ENCODE measurements at regions not wholly inside any gene's neighbourhood (a gene's known extent, or its start where the extent isn't known, plus 50 kb on each side); places are given as distances from the start of the nearest gene placed in this dataset.

DNA sequence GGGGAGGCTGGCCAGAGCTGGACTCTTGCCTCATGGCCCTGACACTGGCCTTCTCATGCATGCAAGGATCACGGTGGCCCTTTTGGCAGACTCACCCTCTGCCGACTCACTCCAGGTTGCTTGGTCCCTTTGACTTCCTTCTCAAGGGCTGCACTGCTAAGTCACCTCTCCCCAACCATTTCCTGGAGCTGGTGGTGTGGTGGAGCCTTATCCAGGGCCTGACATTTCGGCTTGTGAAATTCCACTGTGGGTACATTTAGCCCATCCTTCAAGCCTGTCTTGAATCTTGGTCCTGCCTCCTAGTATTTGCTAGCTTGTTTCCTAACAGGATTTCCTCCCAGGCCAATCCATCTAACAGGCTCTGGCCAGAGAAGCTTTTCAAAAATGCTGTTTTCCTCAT lies 52.6 kb upstream of the JUN start:
- Histone ChIP-seq H3K4me1 (peaks cover 0 to 19% (median 6%) of the 10 kb centered on the region in 6 donors), H3K27ac (no peak overlapping the region), H3K36me3 (no peaks in the 10 kb centered on the region), H3K4me3 (no peak overlapping the region), H3K27me3 (replicated peaks in 1 of 7) (no peaks in the 10 kb centered on the region), H3K9me3 (no peaks in the 10 kb centered on the region)
- WGBS, 5 donors = 17 to 40% (median 35%) methylated on average over 2 to 3 of the region's 3 CpGs
- intact Hi-C loops (cut with DNase I; ENCODE audit: low total_unique reads) = no loop called here
- TF ChIP-seq POLR2A (IDR thresholded peaks at IDR 0.05) (no peak), POLR2AphosphoS5 (IDR thresholded peaks at IDR 0.05) (no peak)
- TF ChIP-seq, protein P1, sequence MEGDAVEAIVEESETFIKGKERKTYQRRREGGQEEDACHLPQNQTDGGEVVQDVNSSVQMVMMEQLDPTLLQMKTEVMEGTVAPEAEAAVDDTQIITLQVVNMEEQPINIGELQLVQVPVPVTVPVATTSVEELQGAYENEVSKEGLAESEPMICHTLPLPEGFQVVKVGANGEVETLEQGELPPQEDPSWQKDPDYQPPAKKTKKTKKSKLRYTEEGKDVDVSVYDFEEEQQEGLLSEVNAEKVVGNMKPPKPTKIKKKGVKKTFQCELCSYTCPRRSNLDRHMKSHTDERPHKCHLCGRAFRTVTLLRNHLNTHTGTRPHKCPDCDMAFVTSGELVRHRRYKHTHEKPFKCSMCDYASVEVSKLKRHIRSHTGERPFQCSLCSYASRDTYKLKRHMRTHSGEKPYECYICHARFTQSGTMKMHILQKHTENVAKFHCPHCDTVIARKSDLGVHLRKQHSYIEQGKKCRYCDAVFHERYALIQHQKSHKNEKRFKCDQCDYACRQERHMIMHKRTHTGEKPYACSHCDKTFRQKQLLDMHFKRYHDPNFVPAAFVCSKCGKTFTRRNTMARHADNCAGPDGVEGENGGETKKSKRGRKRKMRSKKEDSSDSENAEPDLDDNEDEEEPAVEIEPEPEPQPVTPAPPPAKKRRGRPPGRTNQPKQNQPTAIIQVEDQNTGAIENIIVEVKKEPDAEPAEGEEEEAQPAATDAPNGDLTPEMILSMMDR (IDR thresholded peaks at IDR 0.05 in 8 of 11, conservative IDR thresholded peaks at IDR 0.05 in 3 of 11) = no peak
- no peak for DNase-seq

DNA sequence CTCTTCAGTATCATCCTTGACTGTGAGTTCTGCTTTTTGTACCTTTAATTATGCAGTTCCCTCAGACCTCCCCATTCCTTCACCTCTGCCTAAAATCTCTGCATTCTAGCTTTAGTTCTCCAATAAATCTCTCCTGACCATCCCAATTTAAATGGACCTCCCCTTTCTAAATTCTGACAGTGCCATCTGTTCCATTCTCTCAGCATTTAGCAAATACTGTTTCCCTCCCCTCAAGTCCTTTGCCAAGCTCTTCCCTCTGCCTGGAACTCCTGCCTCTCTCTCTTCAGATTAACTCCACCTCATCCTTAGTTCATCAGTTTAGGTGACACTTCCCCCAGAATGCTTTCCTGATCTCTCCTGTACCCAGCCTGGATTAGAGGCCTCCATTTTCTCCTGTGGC lies 54.0 kb upstream of the JUN start:
- intact Hi-C loops (cut with DNase I; ENCODE audit: low total_unique reads) = no loop called here
- TF ChIP-seq POLR2A (IDR thresholded peaks at IDR 0.05) = no peak
- TF ChIP-seq, protein P1 (IDR thresholded peaks at IDR 0.05 in 8 of 11, conservative IDR thresholded peaks at IDR 0.05 in 3 of 11) = no peak
- no peak for TF ChIP-seq POLR2AphosphoS5 (IDR thresholded peaks at IDR 0.05)
- Histone ChIP-seq H3K9me3 (no peaks in the 10 kb centered on the region), H3K27ac (no peak overlapping the region), H3K4me1 (peaks cover 0 to 17% (median 6%) of the 10 kb centered on the region in 6 donors), H3K36me3 (no peaks in the 10 kb centered on the region), H3K27me3 (replicated peaks in 1 of 7) (no peaks in the 10 kb centered on the region), H3K4me3 (no peak overlapping the region)
- DNase-seq = no peak

DNA sequence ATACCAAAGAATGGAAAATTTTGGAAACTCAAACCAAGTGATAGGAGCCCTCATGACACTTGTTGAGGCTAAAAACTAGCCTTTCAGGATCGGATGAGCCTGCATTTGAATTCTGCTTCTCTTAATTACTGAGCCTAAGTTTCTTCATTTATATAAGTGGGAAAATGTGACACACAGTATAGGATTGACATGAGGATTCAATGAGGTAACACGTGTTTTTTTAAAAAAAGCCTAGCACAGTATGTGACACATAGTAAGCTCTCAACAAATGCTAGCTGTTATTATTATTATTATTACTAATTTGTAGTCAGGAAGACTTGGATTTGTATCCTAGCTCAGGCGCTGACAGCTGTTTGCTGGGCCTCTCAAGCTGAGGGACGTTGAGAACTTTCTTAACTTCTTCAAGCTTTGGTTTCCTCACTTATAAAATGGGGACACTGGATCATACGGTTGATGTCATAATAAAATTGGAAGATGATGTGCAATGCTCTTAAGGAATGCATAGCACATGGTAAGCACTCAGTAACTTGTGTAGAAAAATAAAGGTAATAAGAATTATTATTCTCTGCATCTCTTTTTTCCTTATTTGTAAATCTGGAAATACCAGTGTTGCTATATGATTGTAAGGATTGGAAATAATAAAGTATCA lies 55.4 kb upstream of the JUN start:
- Histone ChIP-seq H3K27ac (no peak overlapping the region), H3K9me3 (no peaks in the 10 kb centered on the region), H3K36me3 (no peaks in the 10 kb centered on the region), H3K4me3 (no peak overlapping the region), H3K4me1 (peaks cover 0 to 8% (median 5%) of the 10 kb centered on the region in 6 donors), H3K27me3 (replicated peaks in 1 of 7) (no peaks in the 10 kb centered on the region)
- DNase-seq = no peak
- intact Hi-C loops (cut with DNase I; ENCODE audit: low total_unique reads) = no loop called here
- 62 to 73% (median 67%) methylated on average over 5 of the region's 5 CpGs for WGBS, 5 donors
- no peak for TF ChIP-seq POLR2AphosphoS5 (IDR thresholded peaks at IDR 0.05)
- TF ChIP-seq POLR2A (IDR thresholded peaks at IDR 0.05) = no peak
- TF ChIP-seq, protein P1 (IDR thresholded peaks at IDR 0.05 in 8 of 11, conservative IDR thresholded peaks at IDR 0.05 in 3 of 11) = no peak

DNA sequence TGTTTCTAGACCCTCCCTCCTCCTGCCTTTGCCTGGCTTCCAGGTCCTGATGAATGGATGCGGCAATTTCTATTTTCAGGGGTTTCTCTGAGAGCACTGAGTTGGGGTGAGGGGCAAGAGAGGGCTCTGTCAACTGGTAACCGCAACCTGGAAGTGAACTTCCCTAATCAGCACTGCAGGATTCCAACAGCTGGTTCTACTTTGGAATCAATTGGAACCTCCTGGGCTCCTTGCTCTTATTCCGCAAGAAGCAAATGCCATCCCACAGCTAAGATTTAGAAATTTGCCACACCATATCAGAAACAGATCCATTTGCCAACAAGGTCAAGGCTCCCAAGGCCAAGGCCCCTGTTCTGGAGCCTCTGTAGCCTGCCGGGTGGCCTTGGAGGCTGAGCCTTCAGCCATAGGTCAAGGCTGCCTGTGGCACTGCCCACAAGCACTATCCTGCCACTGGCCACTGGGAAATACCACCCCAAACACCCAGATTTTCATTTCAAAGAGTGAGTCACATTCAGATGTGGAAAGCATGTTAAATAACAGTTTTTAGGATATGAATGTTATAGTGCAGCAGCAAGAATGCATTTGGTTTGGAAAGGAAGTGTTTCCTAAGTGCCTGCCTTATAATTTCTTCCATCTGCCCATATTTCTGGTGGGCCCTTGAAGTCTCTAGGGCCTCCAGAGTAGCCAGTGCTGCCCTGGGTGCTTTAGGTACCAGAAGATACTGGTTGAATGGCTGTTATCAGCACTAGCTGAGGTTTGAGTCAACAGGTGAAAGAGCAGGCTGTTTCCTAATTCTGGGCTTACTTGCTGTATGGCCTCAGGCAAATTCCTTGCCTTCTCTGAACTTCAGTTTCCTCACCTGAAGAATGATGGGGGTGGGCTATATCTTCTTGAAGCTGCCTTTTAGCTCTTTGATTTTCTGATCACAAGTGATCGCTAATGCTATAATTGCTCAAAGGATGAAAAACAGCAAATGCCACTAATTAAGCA lies 56.3 kb upstream of the JUN start:
- no peaks in the 10 kb centered on the region for H3K36me3 ChIP-seq
- DNase-seq = no peak
- WGBS, 5 donors = 88 to 95% (median 91%) methylated on average over 5 of the region's 5 CpGs

More for the DNA sequence above, 56.3 kb upstream of the JUN start:
- Histone ChIP-seq H3K27me3 (replicated peaks in 1 of 7) (no peaks in the 10 kb centered on the region), H3K4me1 (peaks cover 0 to 8% (median 5%) of the 10 kb centered on the region in 6 donors), H3K27ac (no peak overlapping the region), H3K4me3 (no peak overlapping the region), H3K9me3 (no peaks in the 10 kb centered on the region)
- TF ChIP-seq, protein P1 (IDR thresholded peaks at IDR 0.05 in 8 of 11, conservative IDR thresholded peaks at IDR 0.05 in 3 of 11) = no peak
- intact Hi-C loops (cut with DNase I; ENCODE audit: low total_unique reads) = no loop called here

All from spleen (tissue), 11 donors.